ENCODE measurements at regions not wholly inside any gene's neighbourhood (a gene's known extent, or its start where the extent isn't known, plus 50 kb on each side); places are given as distances from the start of the nearest gene placed in this dataset.

DNA sequence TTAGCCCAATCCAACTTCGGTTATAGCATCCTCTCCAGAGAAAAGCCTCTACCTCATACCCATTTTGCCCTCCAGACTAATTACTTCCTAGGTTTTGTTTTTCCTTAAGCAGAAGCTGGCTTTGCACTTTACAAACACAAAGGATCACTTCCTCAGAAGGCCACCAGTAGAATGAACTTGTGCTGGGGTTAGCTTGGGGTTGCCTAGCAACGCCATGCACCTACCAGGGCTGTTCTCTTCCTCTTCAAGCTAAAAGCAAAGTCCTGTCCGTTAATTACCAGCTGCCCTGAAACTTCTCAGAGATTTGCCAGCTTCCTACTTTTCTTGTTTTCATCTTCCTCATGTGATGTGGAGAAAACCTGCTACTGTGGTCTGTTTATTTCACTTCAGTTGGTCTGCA lies 132.0 kb upstream of the WWC1 start:
- no peak for DNase-seq (ENCODE audit: low spot score)

DNA sequence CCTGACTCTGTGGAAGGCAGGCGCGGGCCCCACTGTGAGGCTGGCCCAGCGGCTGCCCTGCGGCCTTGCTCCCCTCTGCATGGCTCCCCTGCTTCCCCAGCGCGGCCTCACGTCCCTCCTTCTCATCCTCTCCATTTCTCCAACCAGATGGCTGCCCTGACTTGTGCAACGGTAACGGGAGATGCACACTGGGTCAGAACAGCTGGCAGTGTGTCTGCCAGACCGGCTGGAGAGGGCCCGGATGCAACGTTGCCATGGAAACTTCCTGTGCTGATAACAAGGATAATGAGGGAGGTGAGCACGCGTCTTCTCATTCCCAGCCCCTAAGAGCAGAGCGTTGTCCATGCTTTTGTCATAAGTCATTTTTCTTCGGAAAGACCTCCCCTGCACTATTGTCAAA lies 129.0 kb upstream of the WWC1 start:
- peaks cover 2% of the 10 kb centered on the region for H3K4me1 Mint-ChIP-seq (ENCODE audit: low read depth)
- peaks cover 10% of the 10 kb centered on the region for H3K27me3 Mint-ChIP-seq (ENCODE audit: low read depth)

More for the DNA sequence above, 132.0 kb upstream of the WWC1 start:
- H3K27me3 Mint-ChIP-seq (ENCODE audit: low read depth): peaks cover 2% of the 10 kb centered on the region
- no peaks in the 10 kb centered on the region for H3K36me3 Mint-ChIP-seq (ENCODE audit: low read depth)
- no peak overlapping the region for H3K4me3 Mint-ChIP-seq
- no peaks in the 10 kb centered on the region for H3K4me1 Mint-ChIP-seq (ENCODE audit: low read depth)
- H3K27ac Mint-ChIP-seq: no peak overlapping the region
- no peaks in the 10 kb centered on the region for H3K9me3 Mint-ChIP-seq

DNA sequence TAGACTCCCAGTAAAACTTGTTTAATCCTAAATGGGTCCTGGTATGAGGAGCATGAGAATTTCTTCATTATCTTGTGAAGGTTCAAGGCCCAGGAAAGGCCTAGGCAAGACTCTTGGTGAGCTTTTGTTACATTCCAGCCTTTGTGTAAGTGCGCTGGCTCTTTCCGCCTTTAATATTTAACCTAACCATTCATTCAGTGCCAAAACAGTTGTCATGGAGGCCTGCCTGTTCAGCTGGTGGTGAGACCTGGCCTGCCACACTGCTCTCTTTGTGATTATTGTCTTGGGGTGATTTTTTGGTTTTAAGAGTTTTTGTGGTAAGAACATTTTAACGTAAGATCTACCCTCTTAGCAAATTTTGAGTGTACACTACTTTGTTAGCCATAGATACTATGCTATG lies 127.5 kb upstream of the WWC1 start:
- no peaks in the 10 kb centered on the region for H3K9me3 Mint-ChIP-seq
- DNase-seq (ENCODE audit: low spot score): no peak
- peaks cover 13% of the 10 kb centered on the region for H3K27me3 Mint-ChIP-seq (ENCODE audit: low read depth)
- H3K4me1 Mint-ChIP-seq (ENCODE audit: low read depth): peaks cover 2% of the 10 kb centered on the region
- H3K27ac Mint-ChIP-seq: no peak overlapping the region
- H3K36me3 Mint-ChIP-seq (ENCODE audit: low read depth): no peaks in the 10 kb centered on the region
- no peak overlapping the region for H3K4me3 Mint-ChIP-seq

More for the DNA sequence above, 129.0 kb upstream of the WWC1 start:
- DNase-seq (ENCODE audit: low spot score): no peak
- Mint-ChIP-seq H3K4me3 (no peak overlapping the region), H3K9me3 (no peaks in the 10 kb centered on the region), H3K36me3 (ENCODE audit: low read depth) (no peaks in the 10 kb centered on the region), H3K27ac (no peak overlapping the region)

DNA sequence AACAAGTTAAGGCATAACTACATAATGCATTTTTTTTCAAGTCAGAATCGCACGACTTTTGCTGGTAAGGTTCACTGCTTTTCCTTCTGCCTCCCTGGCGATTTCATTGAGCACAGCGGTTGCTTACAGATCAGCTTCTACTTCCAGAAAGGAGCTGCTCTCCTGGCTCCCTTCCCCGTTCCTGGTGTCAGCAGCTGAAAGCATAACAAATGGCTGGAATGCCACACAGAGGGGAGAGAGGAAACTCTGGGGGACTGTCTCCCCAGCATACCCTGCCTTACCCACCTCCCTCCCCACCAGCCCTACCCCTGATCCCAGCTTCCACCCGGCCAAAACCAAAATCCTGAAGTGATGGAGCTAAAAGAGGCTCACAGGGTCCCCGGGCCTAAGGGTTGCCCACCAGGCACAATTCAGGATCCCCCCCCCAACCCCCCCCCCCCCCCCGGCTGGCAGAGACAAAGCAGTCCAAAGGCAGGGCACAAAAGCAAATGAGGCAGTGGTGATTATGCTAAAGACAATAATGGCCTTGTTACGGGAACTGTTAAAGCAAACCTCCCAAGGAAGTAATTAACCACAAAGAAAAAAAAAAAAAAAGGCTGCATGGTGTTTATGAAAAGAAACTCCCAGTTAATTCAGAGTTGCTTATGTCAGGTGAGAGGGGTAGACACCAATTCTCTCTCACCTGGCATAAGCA lies 126.1 kb upstream of the WWC1 start:
- H3K9me3 Mint-ChIP-seq: no peaks in the 10 kb centered on the region
- peaks cover 13% of the 10 kb centered on the region for H3K27me3 Mint-ChIP-seq (ENCODE audit: low read depth)
- no peak overlapping the region for H3K4me3 Mint-ChIP-seq
- no peaks in the 10 kb centered on the region for H3K36me3 Mint-ChIP-seq (ENCODE audit: low read depth)
- peaks cover 2% of the 10 kb centered on the region for H3K4me1 Mint-ChIP-seq (ENCODE audit: low read depth)
- H3K27ac Mint-ChIP-seq: no peak overlapping the region
- no peak for DNase-seq (ENCODE audit: low spot score)

GRCh38 chr5:168165977-168166376 lies 125.5 kb upstream of the WWC1 start:
- Mint-ChIP-seq H3K36me3 (ENCODE audit: low read depth) (no peaks in the 10 kb centered on the region), H3K27me3 (ENCODE audit: low read depth) (peaks cover 13% of the 10 kb centered on the region), H3K27ac (no peak overlapping the region), H3K4me1 (ENCODE audit: low read depth) (peaks cover 2% of the 10 kb centered on the region), H3K4me3 (no peak overlapping the region), H3K9me3 (no peaks in the 10 kb centered on the region)
- no peak for DNase-seq (ENCODE audit: low spot score)

GRCh38 chr5:168167338-168167737 lies 124.1 kb upstream of the WWC1 start:
- DNase-seq (ENCODE audit: low spot score): no peak
- Mint-ChIP-seq H3K9me3 (no peaks in the 10 kb centered on the region), H3K4me3 (no peak overlapping the region), H3K27ac (no peak overlapping the region), H3K27me3 (ENCODE audit: low read depth) (peaks cover 13% of the 10 kb centered on the region), H3K4me1 (ENCODE audit: low read depth) (peaks cover 2% of the 10 kb centered on the region), H3K36me3 (ENCODE audit: low read depth) (no peaks in the 10 kb centered on the region)

DNA sequence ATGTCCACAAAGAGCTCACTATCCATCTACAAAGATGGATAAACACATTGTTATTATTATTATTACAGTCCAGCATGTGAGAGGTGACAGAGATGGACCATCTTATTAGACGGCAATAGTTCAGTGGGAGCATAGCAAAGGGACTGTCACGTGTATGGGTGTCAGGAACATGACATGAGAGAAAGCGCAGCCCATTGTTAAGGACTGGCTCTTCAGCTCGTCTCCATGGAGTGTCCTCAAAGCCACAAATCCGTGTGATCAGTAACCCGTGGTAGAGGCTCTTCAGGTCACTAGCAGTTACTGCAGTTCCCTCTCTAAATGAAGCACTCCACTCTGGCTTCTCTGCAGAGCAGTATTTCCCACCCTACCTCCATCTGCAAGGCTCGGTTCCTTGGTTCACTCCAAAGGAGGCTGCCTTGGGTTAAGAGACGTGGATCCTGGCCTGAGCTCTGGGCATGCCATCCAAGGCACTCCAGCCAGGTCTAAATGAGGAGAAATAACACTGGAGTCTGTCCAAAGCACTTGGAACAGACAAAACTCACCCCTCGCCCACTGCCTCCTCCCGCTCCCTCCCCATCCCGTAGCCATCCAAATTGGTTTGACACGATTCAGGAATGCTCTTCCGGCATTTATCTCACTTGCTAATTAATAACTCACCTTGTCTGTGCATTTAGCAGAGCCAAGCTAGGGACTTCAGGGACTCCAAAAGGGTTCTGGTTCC lies 122.3 kb upstream of the WWC1 start:
- DNase-seq (ENCODE audit: low spot score): no peak
- H3K4me1 Mint-ChIP-seq (ENCODE audit: low read depth): peaks cover 2% of the 10 kb centered on the region
- no peaks in the 10 kb centered on the region for H3K9me3 Mint-ChIP-seq
- no peak overlapping the region for H3K27ac Mint-ChIP-seq
- peaks cover 13% of the 10 kb centered on the region for H3K27me3 Mint-ChIP-seq (ENCODE audit: low read depth)
- no peak overlapping the region for H3K4me3 Mint-ChIP-seq
- no peaks in the 10 kb centered on the region for H3K36me3 Mint-ChIP-seq (ENCODE audit: low read depth)

DNA sequence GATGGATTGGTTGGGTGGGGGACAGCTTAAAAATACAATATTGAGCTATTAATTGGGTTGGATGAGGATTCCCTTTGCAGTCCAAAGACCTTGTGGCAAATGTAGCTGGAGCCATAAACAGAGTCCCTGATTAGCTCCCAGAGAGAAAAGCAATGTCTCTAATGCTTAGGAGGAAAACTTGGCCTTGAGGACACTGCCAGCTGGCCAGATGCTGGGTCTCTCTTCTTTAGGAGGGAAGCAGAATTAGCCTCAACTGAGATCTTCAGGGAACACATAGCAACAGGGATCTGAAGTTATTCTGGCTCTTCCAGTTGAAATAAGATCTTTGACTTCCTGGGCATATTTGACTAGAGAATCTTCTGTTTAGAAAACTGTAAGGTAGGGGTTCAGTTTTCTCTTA lies 121.7 kb upstream of the WWC1 start:
- H3K9me3 Mint-ChIP-seq: no peaks in the 10 kb centered on the region
- no peaks in the 10 kb centered on the region for H3K36me3 Mint-ChIP-seq (ENCODE audit: low read depth)
- no peak overlapping the region for H3K27ac Mint-ChIP-seq

DNA sequence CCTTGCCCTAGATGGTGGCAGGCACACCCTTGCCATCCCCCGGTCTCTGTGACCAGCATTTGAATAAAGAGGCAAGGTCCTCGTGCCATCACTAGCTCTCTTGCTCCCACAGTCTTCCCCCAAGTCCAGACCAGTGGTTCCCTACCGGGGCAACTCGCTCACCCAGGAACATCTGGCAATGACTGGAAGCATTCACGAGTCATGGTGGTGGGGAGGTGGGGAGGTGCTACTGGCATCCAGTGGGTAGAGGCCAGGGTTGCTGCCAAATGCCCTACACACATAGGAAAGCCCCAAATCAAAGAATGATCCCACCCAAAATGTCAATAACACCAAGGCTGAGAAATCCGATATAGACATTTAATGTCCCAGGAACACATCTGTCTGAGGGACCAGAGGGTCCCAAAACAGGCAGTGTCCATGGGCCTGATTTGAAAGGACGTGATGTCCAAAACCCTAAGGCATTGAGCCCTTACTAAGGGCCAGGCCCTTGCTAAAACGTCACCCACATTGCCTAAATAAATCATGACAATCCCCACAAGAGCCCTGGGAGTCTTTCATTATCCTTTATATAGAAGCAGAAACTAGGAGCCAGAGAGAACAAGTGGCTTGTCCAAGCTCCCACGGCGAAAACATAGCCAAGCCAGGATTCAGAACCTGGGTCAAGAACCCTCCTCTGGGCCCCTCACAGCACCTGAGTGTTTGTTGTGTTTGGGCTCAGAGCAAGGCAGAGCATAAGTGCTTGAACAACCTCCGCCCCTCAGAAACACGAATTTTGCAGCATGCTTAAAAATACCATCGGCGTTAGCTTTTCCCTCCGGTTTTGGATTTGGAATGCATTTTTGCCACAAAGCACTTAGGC lies 119.3 kb upstream of the WWC1 start:
- Mint-ChIP-seq H3K27ac (no peak overlapping the region), H3K27me3 (ENCODE audit: low read depth) (peaks cover 4% of the 10 kb centered on the region), H3K36me3 (ENCODE audit: low read depth) (no peaks in the 10 kb centered on the region), H3K9me3 (no peaks in the 10 kb centered on the region), H3K4me1 (ENCODE audit: low read depth) (no peaks in the 10 kb centered on the region), H3K4me3 (no peak overlapping the region)
- no peak for DNase-seq (ENCODE audit: low spot score)

More for the DNA sequence above, 121.7 kb upstream of the WWC1 start:
- Mint-ChIP-seq H3K4me3 (no peak overlapping the region), H3K4me1 (ENCODE audit: low read depth) (peaks cover 2% of the 10 kb centered on the region), H3K27me3 (ENCODE audit: low read depth) (peaks cover 13% of the 10 kb centered on the region)
- DNase-seq (ENCODE audit: low spot score): no peak

DNA sequence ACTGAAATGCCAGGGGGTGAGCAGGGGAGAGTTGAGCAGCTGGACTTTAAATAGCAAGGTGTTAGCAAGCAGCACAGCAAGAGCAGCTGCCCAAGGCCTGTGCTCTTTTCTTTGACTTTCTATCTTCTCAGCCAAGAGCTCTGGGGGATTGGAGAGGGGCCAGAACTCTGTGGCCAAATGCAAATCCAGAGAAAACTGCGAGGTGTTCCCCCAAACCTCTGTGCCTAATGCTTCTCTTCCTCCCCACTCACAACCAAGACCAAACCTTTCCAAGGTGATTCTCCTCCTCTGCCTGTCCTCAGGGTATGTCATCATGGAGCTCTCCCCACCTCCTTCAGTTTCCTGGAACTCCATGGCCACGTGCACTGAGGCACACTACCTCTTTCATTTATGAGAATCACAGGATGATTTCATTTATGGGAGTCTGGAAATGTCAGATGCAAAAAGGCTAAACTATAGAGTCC lies 118.7 kb upstream of the WWC1 start:
- H3K27ac Mint-ChIP-seq: no peak overlapping the region
- DNase-seq (ENCODE audit: low spot score): no peak
- no peaks in the 10 kb centered on the region for H3K36me3 Mint-ChIP-seq (ENCODE audit: low read depth)
- peaks cover 4% of the 10 kb centered on the region for H3K27me3 Mint-ChIP-seq (ENCODE audit: low read depth)
- no peaks in the 10 kb centered on the region for H3K9me3 Mint-ChIP-seq
- H3K4me1 Mint-ChIP-seq (ENCODE audit: low read depth): no peaks in the 10 kb centered on the region
- no peak overlapping the region for H3K4me3 Mint-ChIP-seq

DNA sequence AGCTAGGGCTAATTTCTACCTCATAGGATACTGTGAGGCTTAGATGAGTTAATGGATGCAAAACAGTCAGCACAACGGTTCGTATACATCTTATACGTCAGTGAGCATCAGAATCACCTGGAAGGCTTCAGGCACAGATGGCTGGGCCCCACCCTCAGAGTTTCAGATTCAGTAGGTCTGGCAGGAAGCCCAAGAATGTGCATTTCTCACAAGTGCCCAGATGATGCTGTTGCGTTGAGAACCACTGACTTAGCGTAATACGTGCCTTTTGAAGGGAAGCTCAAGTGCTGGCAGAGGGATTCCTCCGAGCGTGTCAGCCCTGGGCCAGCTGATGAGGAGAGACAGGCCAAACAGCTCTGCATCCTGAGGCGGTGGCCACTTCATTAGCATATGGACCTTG lies 117.1 kb upstream of the WWC1 start:
- no peaks in the 10 kb centered on the region for H3K9me3 Mint-ChIP-seq
- no peak overlapping the region for H3K4me3 Mint-ChIP-seq
- no peaks in the 10 kb centered on the region for H3K36me3 Mint-ChIP-seq (ENCODE audit: low read depth)
- no peak for DNase-seq (ENCODE audit: low spot score)
- H3K27ac Mint-ChIP-seq: no peak overlapping the region
- no peaks in the 10 kb centered on the region for H3K4me1 Mint-ChIP-seq (ENCODE audit: low read depth)
- peaks cover 2% of the 10 kb centered on the region for H3K27me3 Mint-ChIP-seq (ENCODE audit: low read depth)

GRCh38 chr5:168176251-168176650 lies 115.2 kb upstream of the WWC1 start:
- Mint-ChIP-seq H3K27me3 (ENCODE audit: low read depth) (no peaks in the 10 kb centered on the region), H3K4me3 (no peak overlapping the region), H3K4me1 (ENCODE audit: low read depth) (no peaks in the 10 kb centered on the region)

DNA sequence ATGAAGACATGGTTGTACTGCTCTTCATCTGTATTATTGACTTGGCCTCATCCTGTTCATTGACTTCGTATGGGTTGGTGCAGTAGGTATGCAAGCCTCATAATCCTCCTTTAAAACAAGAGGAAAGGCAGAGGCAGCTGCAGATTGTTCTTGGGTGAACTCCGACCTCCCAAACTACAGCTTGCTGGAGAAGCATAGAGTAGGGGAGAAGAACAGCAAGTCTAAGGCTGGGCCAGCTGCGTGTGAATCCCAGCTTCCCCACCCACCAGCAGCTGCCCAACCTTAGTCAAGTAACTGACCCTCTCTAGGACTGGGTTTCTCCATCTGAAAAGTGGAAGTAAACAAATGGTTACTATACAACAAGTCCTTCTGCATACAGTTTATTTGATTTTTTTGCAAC lies 114.5 kb upstream of the WWC1 start:
- no peak for DNase-seq (ENCODE audit: low spot score)
- Mint-ChIP-seq H3K36me3 (ENCODE audit: low read depth) (no peaks in the 10 kb centered on the region), H3K9me3 (no peaks in the 10 kb centered on the region), H3K27ac (no peak overlapping the region), H3K27me3 (ENCODE audit: low read depth) (no peaks in the 10 kb centered on the region), H3K4me3 (no peak overlapping the region), H3K4me1 (ENCODE audit: low read depth) (no peaks in the 10 kb centered on the region)

More at GRCh38 chr5:168176251-168176650, 115.2 kb upstream of the WWC1 start:
- no peak overlapping the region for H3K27ac Mint-ChIP-seq
- no peaks in the 10 kb centered on the region for H3K9me3 Mint-ChIP-seq
- no peaks in the 10 kb centered on the region for H3K36me3 Mint-ChIP-seq (ENCODE audit: low read depth)
- no peak for DNase-seq (ENCODE audit: low spot score)
